Epidermal melanocyte (primary cell): ENCODE measurements at regions not wholly inside any gene's neighbourhood (a gene's known extent, or its start where the extent isn't known, plus 50 kb on each side); places are given as distances from the start of the nearest gene placed in this dataset.
"Not testable (repeated sequence)": the region's sequence is repeated elsewhere in the genome, so short reads cannot be mapped to it uniquely, and the experiment has no call there.

ENCODE experiments used
- DNase-seq: peaks from one replicate; pipeline ENCODE4 v3.0.0; 2011; ENCODE audit warnings: low spot score; ENCODE audit not compliant: insufficient read length

- DNase-seq: not testable (repeated sequence)
Observed at GRCh38 chr1:176396604-176397395, 66.2 kb upstream of the PAPPA2 start.

GRCh38 chr1:176391621-176392020, 71.4 kb upstream of the PAPPA2 start:
- no peak for DNase-seq

- DNase-seq: no peak
Observed at GRCh38 chr1:176384841-176385240, 78.1 kb upstream of the PAPPA2 start.

DNA sequence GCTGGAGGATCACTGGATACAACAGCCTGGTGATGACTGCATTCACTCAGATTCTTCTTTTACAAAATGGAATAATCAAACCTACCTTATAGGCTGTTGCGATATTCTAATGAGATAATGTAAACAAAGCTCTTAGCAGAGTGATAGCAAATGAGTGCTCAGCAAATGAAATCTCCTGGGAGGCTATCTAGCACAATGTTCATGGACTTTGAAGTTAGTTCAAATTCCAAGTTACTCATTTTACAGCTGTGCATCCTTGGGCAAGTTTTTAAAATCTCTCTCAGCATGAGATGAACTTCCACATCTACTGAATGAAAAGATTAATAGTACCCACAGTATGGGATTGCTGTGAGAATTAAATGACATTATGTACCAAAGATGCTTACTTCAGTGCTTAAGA, 80.8 kb upstream of the PAPPA2 start:
- no peak for DNase-seq

DNA sequence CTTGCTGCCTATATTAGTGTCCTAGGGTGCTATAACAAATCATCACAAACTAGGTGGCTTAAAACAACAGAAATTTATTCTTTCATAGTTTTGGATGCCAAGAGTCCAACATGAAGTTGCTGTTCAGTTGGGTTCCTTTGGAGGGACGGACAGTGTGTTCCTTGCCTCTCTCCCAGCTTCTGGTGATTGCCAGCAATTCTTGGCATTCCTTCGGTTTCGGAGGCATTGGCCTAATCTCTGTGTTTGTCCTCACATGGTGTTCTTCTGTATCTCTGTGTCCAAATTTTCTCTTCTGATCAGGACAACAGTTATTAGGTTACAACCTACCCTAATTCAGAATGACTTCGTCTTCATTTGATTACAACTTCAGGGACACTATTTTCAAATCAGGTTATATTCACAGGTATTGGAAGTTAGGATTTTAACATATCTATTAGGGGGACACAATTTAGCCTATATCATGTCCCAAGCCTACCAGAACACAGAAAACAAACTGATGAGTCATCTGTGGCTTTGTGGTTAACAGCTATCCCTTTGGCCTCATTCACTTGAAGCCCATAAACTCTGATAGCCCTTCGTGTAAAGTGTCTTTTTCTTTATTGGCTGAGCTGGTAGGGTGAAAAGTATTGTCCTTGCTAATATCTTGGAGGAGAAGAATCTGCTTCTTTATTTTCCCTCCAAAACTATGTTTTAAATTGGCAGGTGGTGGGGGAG, 83.2 kb upstream of the PAPPA2 start:
- no peak for DNase-seq

GRCh38 chr1:176374967-176375569, 87.9 kb upstream of the PAPPA2 start:
- peak; percentile 71 for DNase-seq

DNA sequence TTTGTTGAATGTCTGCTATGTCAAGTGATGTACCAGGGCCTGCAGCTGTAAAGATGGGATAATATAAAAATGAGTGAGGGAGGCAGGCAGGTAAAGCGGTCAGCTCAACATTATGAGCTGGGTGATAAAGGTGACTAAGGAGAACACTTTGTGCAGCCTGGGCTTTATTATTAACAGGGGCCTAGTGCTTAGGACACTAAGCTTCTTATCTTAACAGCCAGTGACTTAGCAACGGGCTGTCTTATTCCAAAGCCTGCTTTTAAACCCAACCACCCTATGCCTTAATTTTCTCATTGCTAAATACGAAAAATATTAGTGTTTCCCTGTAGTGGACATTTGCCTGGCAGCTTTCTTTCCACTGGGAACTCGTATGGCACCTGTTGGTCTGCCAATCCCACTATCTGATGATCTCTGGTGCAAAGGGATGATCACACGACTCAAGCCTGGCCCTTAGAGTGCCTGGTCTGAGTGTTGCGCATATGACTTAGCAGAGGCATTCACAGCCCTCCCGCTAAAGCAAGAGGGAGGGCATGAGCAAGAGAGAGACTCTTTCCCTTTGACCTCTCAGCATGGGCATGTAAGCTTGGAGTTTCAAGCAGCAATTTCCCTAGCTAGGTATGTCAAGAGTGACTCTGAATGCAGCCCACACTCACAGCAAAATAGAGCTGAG, 98.6 kb upstream of the PAPPA2 start:
- DNase-seq: no peak

GRCh38 chr1:176349135-176349715, 113.8 kb upstream of the PAPPA2 start:
- DNase-seq: not testable (repeated sequence)

- peak; percentile 57 for DNase-seq
Observed at GRCh38 chr1:176341656-176342055, 121.3 kb upstream of the PAPPA2 start.

DNA sequence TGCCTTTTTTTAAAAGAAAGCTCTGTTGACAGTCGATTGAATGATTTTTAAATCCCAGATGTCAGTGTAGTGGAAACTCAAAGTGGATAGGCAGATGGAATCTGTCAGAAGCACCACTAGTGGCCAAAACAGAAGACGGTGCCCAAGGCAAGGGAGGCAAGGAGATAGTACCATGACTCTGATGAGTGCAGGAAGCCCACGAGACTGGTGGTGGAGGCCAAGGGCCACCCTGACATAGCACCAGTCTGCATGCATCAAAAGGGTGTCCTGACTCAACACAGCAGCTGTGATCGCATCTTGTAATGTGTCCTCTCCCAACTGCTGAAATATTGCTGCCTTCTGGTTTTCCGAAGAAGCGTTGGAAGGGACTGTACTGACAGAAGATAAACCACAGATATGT, 124.1 kb upstream of the PAPPA2 start:
- DNase-seq: no peak

DNA sequence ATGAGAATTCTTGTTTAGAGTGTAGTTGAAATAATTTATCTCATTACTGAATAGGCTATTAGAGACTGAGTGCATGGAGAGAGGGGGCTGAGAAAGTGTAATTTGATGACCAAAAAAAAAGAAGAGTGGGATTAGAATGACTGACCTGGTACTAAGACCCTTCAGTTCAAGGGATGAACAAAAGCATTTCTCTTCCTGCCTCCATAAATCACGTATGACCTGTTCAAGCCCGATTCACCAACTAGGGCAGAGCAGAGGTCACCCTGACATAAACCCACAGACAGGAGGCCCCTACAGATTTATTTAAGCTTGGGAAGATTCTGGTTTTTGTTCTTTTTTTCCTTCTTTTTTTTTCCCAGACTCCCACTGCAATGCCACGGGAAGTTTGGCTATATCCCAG, 123.7 kb upstream of the COP1 start:
- no peak for DNase-seq

DNA sequence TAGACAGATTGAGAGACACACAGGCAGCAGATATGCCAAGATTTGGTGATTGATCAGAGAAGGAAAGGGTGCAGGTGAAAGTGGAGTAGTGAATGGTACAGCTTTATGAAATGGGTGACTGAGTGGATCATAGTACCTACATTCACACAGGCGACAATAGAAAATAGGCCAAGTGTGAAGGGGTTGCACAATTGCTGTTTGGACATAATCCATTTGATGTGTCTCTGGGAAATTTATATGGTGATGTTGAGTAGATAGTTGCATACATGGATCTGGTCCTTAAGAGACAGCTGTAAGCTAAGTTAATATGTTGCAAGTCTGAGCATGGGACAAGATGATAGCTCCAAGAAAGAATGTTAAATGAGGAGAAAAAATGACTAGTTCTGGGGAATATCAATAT, 118.6 kb upstream of the COP1 start:
- no peak for DNase-seq

DNA sequence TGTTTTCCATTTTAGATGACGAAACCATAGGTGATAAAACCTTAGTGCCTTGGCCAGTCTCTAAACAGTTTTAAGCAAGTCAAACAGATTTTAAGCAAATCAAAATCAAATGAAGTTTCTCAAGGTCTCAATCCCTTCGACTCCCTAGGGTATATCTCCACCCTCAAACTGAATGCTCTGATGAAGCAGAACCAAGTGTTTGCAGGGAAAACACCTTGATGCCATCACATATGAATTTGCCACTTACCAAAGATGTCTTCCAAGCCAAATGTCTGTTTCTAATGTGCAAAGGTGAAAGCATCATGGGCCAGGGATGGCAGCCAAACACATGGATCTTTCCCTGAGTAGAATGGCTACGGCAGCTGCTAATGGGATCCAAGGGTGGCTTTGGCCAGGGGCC, 116.4 kb upstream of the COP1 start:
- DNase-seq: no peak

GRCh38 chr1:176315519-176316220, 108.6 kb upstream of the COP1 start:
- no peak for DNase-seq

GRCh38 chr1:176296602-176297001, 89.5 kb upstream of the COP1 start:
- not testable (repeated sequence) for DNase-seq

DNA sequence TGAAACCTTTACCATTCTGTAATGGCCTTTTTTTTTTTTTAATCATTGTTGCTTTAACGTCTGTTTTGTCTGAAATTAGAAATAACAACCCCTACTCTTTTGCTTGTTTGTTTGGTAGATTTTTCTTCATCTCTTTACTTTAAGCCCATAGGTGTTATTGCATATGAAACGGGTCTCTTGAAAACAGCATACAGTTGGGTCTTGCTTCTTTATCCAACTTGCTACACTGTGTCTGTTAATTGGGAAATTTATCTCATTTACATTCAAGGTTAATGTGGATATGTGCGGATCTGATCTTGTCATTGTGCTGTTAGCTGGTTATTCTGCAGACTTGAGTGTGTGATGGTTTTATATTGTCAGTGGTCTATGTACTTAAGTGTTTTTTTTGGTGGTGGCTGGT, 78.9 kb upstream of the COP1 start:
- DNase-seq: no peak

GRCh38 chr1:176271572-176271971, 64.5 kb upstream of the COP1 start:
- no peak for DNase-seq
